HG03442 (cell line): ENCODE measurements at regions not wholly inside any gene's neighbourhood (a gene's known extent, or its start where the extent isn't known, plus 50 kb on each side); places are given as distances from the start of the nearest gene placed in this dataset.

ENCODE experiments used
- ATAC-seq: cut with Tn5 transposase; IDR thresholded peaks from one replicate; pipeline ENCODE4 v1.9.1; 2021; ENCODE audit warnings: mild to moderate bottlenecking, moderate library complexity; ENCODE audit not compliant: unreplicated experiment

GRCh38 chr17:55635253-55635914 is 87.3 kb downstream of the TMEM100 start:
- no peak for ATAC-seq

- no peak for ATAC-seq
These were observed 88.0 kb downstream of the TMEM100 start for GRCh38 chr17:55634702-55635101.

- no peak for ATAC-seq
These were observed 89.8 kb downstream of the TMEM100 start for GRCh38 chr17:55632893-55633292.

- no peak for ATAC-seq
These were observed 90.4 kb downstream of the TMEM100 start for GRCh38 chr17:55632236-55632635.

GRCh38 chr17:55629995-55630394 is 92.7 kb downstream of the TMEM100 start:
- ATAC-seq, result no peak

GRCh38 chr17:55625521-55625920 is 97.1 kb downstream of the TMEM100 start:
- ATAC-seq, result peak; percentile 73

- ATAC-seq, result peak; percentile 59
These were observed 97.8 kb downstream of the TMEM100 start for GRCh38 chr17:55624772-55625433.

- ATAC-seq, result no peak
These were observed 100.1 kb downstream of the TMEM100 start for GRCh38 chr17:55622547-55622946.

- no peak for ATAC-seq
These were observed 101.7 kb downstream of the TMEM100 start for GRCh38 chr17:55620945-55621344.

GRCh38 chr17:55620023-55620422 is 102.6 kb downstream of the TMEM100 start:
- no peak for ATAC-seq

GRCh38 chr17:55617441-55617840 is 105.2 kb downstream of the TMEM100 start:
- ATAC-seq, result no peak

- ATAC-seq, result no peak
These were observed 102.8 kb upstream of the SMIM36 start for GRCh38 chr17:55614061-55614460.

GRCh38 chr17:55612691-55613141 is 101.5 kb upstream of the SMIM36 start:
- no peak for ATAC-seq

- no peak for ATAC-seq
These were observed 96.6 kb upstream of the SMIM36 start for GRCh38 chr17:55607731-55608341.

- no peak for ATAC-seq
These were observed 95.2 kb upstream of the SMIM36 start for GRCh38 chr17:55606488-55606815.

GRCh38 chr17:55605705-55606487 is 94.6 kb upstream of the SMIM36 start:
- no peak for ATAC-seq

- peak; percentile 68 for ATAC-seq
These were observed 90.7 kb upstream of the SMIM36 start for GRCh38 chr17:55601874-55602364.

GRCh38 chr17:55598495-55598894 is 87.2 kb upstream of the SMIM36 start:
- ATAC-seq, result no peak

GRCh38 chr17:55588446-55589242 is 77.4 kb upstream of the SMIM36 start:
- no peak for ATAC-seq

GRCh38 chr17:55587608-55588139 is 76.4 kb upstream of the SMIM36 start:
- ATAC-seq, result no peak
